Colonic mucosa (tissue), 4 donors: ENCODE measurements at regions not wholly inside any gene's neighbourhood (a gene's known extent, or its start where the extent isn't known, plus 50 kb on each side); places are given as distances from the start of the nearest gene placed in this dataset.

Source experiments
- DNase-seq: peaks from one replicate; pipeline ENCODE4 v3.0.0-alpha.2; 2020
- H3K27ac ChIP-seq: fragments of 200-600 bp; one replicate; pipeline ENCODE4 v1.8.0; 2021
- H3K27me3 ChIP-seq: fragments of 200-600 bp; one replicate; pipeline ENCODE4 v1.8.0; 2021
- H3K36me3 ChIP-seq: fragments of 200-600 bp; one replicate; pipeline ENCODE4 v1.8.0; 2021
- H3K4me1 ChIP-seq: fragments of 200-600 bp; one replicate; pipeline ENCODE4 v1.8.0; 2021; ENCODE audit warnings: mild to moderate bottlenecking
- H3K4me3 ChIP-seq: fragments of 200-600 bp; one replicate; pipeline ENCODE4 v1.8.0; 2021
- H3K9ac ChIP-seq, 2 donors: one replicate each; pipeline ENCODE4 v1.7.0; 2013; ENCODE audit warnings: control low read depth in 2 of 2, low read depth in 2 of 2, low read length in 2 of 2
- H3K9me3 ChIP-seq: fragments of 200-600 bp; one replicate; pipeline ENCODE4 v1.8.0; 2021
- intact Hi-C: fragments of 100-400 bp; cut with DNase I; formaldehyde crosslinking; loops from one replicate; pipeline ENCODE4 v1.14.1; 2022
- TF ChIP-seq, protein P1 (sequence below): fragments of 200-600 bp; IDR thresholded peaks from one replicate; pipeline ENCODE4 v1.8.0; 2022; ENCODE audit warnings: antibody characterized with exemption, mild to moderate bottlenecking
- donor health status: healthy.
- donor health status: DM: no; HTN: no; CAD: no.
- donor health status: DM: no; HTN: no; CAD: no.

- intact Hi-C loops, result no loop called here
- Histone ChIP-seq H3K4me3 (no peak overlapping the region), H3K36me3 (no peaks in the 10 kb centered on the region), H3K27me3 (no peaks in the 10 kb centered on the region), H3K9me3 (no peaks in the 10 kb centered on the region), H3K9ac (no peak overlapping the region), H3K27ac (no peak overlapping the region), H3K4me1 (no peaks in the 10 kb centered on the region)
- DNase-seq, result no peak
- TF ChIP-seq, protein P1, sequence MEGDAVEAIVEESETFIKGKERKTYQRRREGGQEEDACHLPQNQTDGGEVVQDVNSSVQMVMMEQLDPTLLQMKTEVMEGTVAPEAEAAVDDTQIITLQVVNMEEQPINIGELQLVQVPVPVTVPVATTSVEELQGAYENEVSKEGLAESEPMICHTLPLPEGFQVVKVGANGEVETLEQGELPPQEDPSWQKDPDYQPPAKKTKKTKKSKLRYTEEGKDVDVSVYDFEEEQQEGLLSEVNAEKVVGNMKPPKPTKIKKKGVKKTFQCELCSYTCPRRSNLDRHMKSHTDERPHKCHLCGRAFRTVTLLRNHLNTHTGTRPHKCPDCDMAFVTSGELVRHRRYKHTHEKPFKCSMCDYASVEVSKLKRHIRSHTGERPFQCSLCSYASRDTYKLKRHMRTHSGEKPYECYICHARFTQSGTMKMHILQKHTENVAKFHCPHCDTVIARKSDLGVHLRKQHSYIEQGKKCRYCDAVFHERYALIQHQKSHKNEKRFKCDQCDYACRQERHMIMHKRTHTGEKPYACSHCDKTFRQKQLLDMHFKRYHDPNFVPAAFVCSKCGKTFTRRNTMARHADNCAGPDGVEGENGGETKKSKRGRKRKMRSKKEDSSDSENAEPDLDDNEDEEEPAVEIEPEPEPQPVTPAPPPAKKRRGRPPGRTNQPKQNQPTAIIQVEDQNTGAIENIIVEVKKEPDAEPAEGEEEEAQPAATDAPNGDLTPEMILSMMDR, result no peak
Measured at GRCh38 chr4:171170671-171171070, 642.5 kb upstream of the GALNTL6 start.

- Histone ChIP-seq H3K9ac (no peak overlapping the region), H3K27me3 (no peaks in the 10 kb centered on the region), H3K4me3 (no peak overlapping the region), H3K27ac (no peak overlapping the region), H3K9me3 (no peaks in the 10 kb centered on the region), H3K4me1 (no peaks in the 10 kb centered on the region), H3K36me3 (no peaks in the 10 kb centered on the region)
- DNase-seq, result no peak
- intact Hi-C loops, result no loop called here
- TF ChIP-seq, protein P1, result no peak
Measured at GRCh38 chr4:171169396-171169795, 643.8 kb upstream of the GALNTL6 start.

DNA sequence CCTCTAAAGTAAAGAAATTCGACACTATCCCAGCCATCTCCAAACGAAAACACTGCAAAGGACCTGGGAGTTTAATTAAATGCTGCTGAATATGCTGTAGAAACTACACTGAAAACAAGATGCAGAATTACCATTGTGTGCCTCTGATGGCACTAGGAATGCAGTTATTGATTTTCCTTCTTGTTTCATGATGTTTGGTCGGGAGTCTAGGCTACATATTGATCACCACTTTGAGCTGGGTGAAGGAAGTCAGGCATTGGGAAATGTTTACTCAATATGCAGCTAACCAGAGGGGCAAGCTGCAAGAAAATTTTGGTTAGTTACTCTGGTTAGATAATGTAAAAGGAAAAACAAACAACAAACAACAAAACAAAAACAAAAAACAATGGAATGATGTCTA is 650.7 kb upstream of the GALNTL6 start:
- TF ChIP-seq, protein P1, result no peak
- no peak overlapping the region for H3K4me3 ChIP-seq
- no peak for DNase-seq

GRCh38 chr4:171157462-171158082 is 655.6 kb upstream of the GALNTL6 start:
- Histone ChIP-seq H3K4me1 (no peaks in the 10 kb centered on the region), H3K9me3 (no peaks in the 10 kb centered on the region), H3K36me3 (no peaks in the 10 kb centered on the region), H3K27ac (no peak overlapping the region), H3K4me3 (no peak overlapping the region), H3K9ac (no peak overlapping the region), H3K27me3 (no peaks in the 10 kb centered on the region)
- intact Hi-C loops, result no loop called here
- TF ChIP-seq, protein P1, result no peak
- DNase-seq, result no peak

More for the DNA sequence above, 650.7 kb upstream of the GALNTL6 start:
- Histone ChIP-seq H3K9me3 (no peaks in the 10 kb centered on the region), H3K27me3 (no peaks in the 10 kb centered on the region), H3K27ac (no peak overlapping the region), H3K36me3 (no peaks in the 10 kb centered on the region), H3K9ac (no peak overlapping the region), H3K4me1 (no peaks in the 10 kb centered on the region)
- intact Hi-C loops, result no loop called here

DNA sequence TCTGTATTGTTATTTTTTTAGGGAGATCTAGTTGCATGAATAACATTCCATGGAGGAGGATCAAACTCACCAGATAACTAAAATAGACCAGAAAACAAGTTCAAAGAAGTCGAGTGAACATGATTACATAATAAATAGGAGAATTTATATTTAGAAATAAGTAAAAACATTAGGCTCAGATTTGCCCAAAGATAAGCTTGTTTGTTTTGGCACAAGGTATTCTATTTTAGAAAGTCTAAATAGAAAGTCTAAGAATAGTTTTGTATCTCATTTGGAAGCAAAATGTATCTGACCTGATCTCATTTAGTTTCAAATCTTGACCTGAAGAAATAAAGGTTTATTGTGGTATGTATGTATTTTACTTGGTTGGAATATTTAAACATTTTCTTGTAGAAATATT is 670.6 kb upstream of the GALNTL6 start:
- intact Hi-C loops, result no loop called here
- TF ChIP-seq, protein P1, result no peak
- no peaks in the 10 kb centered on the region for H3K4me1 ChIP-seq
- H3K4me3 ChIP-seq, result no peak overlapping the region
- H3K9me3 ChIP-seq, result no peaks in the 10 kb centered on the region
- H3K36me3 ChIP-seq, result no peaks in the 10 kb centered on the region
- H3K27ac ChIP-seq, result no peak overlapping the region
- H3K9ac ChIP-seq, result no peak overlapping the region
- no peak for DNase-seq
- H3K27me3 ChIP-seq, result no peaks in the 10 kb centered on the region
